Prostate gland (tissue), 2 donors: ENCODE measurements at regions not wholly inside any gene's neighbourhood (a gene's known extent, or its start where the extent isn't known, plus 50 kb on each side); places are given as distances from the start of the nearest gene placed in this dataset.

Source experiments
- CTCF ChIP-seq, 4 experiments: fragments of 200-600 bp in 2 of 4; fragments of 450-650 bp in 2 of 4; sonication (generic) in 2 of 4; IDR thresholded peaks; 1 replicate in 3 of 4; 2 replicates in 1 of 4; pipeline ENCODE4 v1.5.1; 2016 to 2019; ENCODE audit warnings: antibody characterized with exemption in 4 of 4, mild to moderate bottlenecking in 2 of 4, moderate library complexity in 2 of 4
- POLR2A ChIP-seq: fragments of 450-650 bp; IDR thresholded peaks from one replicate; pipeline ENCODE4 v1.6.1; 2016; ENCODE audit warnings: antibody characterized with exemption, mild to moderate bottlenecking

- no peak for TF ChIP-seq POLR2A
- TF ChIP-seq CTCF (IDR thresholded peaks at IDR 0.05): no peak
These were observed 262.5 kb upstream of the LRTM1 start for GRCh38 chr3:55190331-55190730.
